Mammary epithelial cell (primary cell): ENCODE measurements at regions not wholly inside any gene's neighbourhood (a gene's known extent, or its start where the extent isn't known, plus 50 kb on each side); places are given as distances from the start of the nearest gene placed in this dataset.

ENCODE experiments used
- EZH2 ChIP-seq: IDR thresholded peaks from 2 replicates; pipeline ENCODE4 v1.6.1; 2012; ENCODE audit warnings: low read length, inconsistent platforms, borderline replicate concordance
- TF ChIP-seq, protein P1 (sequence below), 2 donors: IDR thresholded peaks in 1 of 2; conservative IDR thresholded peaks in 1 of 2; 2 replicates each; pipeline ENCODE4 v1.5.1; 2011 to 2012; ENCODE audit warnings: inconsistent platforms in 2 of 2, low read length in 2 of 2, mild to moderate bottlenecking in 2 of 2, control low read depth in 1 of 2, low read depth in 1 of 2; ENCODE audit not compliant: insufficient read depth in 1 of 2; ENCODE audit errors: extremely low read depth in 1 of 2

DNA sequence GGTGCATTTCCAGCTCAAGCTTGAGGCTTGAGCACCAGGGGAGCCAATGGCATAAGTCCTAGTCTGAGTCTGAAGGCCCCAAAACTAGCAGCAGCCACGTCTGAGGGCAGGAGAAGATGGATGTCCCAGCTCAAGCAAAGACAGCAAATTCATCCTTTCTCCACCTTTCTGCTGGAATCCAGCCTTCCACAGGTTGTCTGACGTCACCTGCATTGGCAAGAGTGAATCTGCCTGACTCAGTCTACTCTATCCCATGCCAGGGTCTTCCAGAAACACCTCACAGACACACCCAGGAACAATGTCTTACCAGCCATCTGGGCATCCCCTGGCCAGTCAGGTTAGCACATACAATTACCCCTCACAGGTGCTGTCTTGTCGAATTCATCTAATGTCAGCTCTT, 76.2 kb upstream of the SOX11 start:
- TF ChIP-seq, protein P1, sequence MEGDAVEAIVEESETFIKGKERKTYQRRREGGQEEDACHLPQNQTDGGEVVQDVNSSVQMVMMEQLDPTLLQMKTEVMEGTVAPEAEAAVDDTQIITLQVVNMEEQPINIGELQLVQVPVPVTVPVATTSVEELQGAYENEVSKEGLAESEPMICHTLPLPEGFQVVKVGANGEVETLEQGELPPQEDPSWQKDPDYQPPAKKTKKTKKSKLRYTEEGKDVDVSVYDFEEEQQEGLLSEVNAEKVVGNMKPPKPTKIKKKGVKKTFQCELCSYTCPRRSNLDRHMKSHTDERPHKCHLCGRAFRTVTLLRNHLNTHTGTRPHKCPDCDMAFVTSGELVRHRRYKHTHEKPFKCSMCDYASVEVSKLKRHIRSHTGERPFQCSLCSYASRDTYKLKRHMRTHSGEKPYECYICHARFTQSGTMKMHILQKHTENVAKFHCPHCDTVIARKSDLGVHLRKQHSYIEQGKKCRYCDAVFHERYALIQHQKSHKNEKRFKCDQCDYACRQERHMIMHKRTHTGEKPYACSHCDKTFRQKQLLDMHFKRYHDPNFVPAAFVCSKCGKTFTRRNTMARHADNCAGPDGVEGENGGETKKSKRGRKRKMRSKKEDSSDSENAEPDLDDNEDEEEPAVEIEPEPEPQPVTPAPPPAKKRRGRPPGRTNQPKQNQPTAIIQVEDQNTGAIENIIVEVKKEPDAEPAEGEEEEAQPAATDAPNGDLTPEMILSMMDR (conservative IDR thresholded peaks at IDR 0.05 in 1 of 2, IDR thresholded peaks at IDR 0.05 in 1 of 2; ENCODE audit: extremely low read depth in 1 of 2, insufficient read depth in 1 of 2, low read depth in 1 of 2, low read length in 2 of 2) = no peak
- no peak for TF ChIP-seq EZH2
